A673 (cell line): ENCODE measurements at regions not wholly inside any gene's neighbourhood (a gene's known extent, or its start where the extent isn't known, plus 50 kb on each side); places are given as distances from the start of the nearest gene placed in this dataset.

Experiments used
- EZH2 ChIP-seq: fragments of 200-600 bp; sonication (generic); IDR thresholded peaks from 2 replicates; pipeline ENCODE4 v1.6.1; 2017; ENCODE audit warnings: borderline replicate concordance, low read depth, mild to moderate bottlenecking, mixed read lengths, antibody characterized with exemption, low read length; ENCODE audit not compliant: poor library complexity, severe bottlenecking
- TF ChIP-seq, protein P1 (sequence below): fragments of 300-800, 200-600 bp; sonication (generic); conservative IDR thresholded peaks from 2 replicates; pipeline ENCODE4 v1.5.1; 2017; ENCODE audit warnings: low read depth, mild to moderate bottlenecking, antibody characterized with exemption, low read length, moderate library complexity, mixed read lengths

GRCh38 chr10:54904833-54905232 is 103.8 kb upstream of the PCDH15 start:
- TF ChIP-seq, protein P1, sequence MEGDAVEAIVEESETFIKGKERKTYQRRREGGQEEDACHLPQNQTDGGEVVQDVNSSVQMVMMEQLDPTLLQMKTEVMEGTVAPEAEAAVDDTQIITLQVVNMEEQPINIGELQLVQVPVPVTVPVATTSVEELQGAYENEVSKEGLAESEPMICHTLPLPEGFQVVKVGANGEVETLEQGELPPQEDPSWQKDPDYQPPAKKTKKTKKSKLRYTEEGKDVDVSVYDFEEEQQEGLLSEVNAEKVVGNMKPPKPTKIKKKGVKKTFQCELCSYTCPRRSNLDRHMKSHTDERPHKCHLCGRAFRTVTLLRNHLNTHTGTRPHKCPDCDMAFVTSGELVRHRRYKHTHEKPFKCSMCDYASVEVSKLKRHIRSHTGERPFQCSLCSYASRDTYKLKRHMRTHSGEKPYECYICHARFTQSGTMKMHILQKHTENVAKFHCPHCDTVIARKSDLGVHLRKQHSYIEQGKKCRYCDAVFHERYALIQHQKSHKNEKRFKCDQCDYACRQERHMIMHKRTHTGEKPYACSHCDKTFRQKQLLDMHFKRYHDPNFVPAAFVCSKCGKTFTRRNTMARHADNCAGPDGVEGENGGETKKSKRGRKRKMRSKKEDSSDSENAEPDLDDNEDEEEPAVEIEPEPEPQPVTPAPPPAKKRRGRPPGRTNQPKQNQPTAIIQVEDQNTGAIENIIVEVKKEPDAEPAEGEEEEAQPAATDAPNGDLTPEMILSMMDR, result no peak
- no peak for TF ChIP-seq EZH2
